ENCODE measurements at regions not wholly inside any gene's neighbourhood (a gene's known extent, or its start where the extent isn't known, plus 50 kb on each side); places are given as distances from the start of the nearest gene placed in this dataset.

DNA sequence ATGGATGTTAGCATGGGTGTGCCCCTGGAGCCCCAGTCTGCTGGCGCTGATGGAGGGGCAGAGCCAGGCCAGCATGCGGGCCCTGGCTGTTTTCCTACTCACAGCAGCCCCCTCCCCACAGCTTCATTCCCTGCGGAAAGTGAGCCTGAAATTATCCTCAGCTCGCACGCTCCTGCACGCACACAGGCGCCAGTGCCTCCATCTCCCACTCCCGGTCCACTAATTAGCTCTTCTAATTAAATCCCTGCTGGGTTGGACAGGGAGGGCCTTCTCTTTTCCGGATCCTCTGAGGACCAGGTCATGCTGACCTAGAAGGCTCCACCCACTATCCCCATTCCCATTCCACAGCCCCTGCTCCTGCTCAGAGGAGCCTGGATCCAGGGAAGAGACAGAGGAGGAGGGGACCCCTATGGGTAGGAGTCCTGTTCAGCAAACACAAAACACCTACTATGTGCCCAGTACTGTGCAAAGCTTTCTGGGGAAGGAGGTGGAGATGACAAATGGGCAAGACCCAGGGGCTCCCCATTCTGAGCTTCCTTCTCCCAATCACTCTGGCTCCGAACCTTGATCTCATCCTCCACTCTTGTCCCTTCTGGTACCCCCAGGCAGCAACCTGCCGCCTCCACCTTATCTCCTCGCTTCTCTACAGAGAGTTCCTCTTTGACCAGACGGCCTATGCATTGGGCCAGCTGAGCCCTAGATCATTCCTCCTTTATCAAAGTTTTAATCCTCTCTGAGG is 70.2 kb upstream of the CCDC167 start:
- Histone ChIP-seq H4K20me1 (ENCODE audit: insufficient read depth, low read length) (no peaks in the 10 kb centered on the region), H3K4me1 (ENCODE audit: insufficient read depth, low read length, poor library complexity, severe bottlenecking) (peaks cover 21% of the 10 kb centered on the region), H3K9me2 (ENCODE audit: insufficient read depth, low read length) (no peaks in the 10 kb centered on the region), H3K36me3 (ENCODE audit: insufficient read depth, low read length) (no peaks in the 10 kb centered on the region), H3K4me3 (ENCODE audit: low read depth, low read length, poor library complexity, severe bottlenecking) (no peak overlapping the region), H3K79me2 (ENCODE audit: insufficient read depth, low read depth, low read length) (no peaks in the 10 kb centered on the region), H3K9me3 (ENCODE audit: low read length) (no peaks in the 10 kb centered on the region), H3K4me2 (ENCODE audit: low read length) (peak overlapping the region; percentile 21; the same call in 1 of the 2 replicates), H3K27ac (ENCODE audit: low read depth, low read length, poor library complexity, severe bottlenecking) (no peak overlapping the region), H2AFZ (ENCODE audit: low read length) (peak overlapping the region; percentile 35)
- ChIA-PET CTCF (ENCODE audit: unreplicated experiment) (no interaction called here), POLR2A (interaction anchor here (0.5 kb wide), 1 partner anchor 969 kb away, joined by 6 read pairs; no protein-coding TSS in a partner anchor)
- intact Hi-C loops (cut with micrococcal nuclease; ENCODE audit: unreplicated experiment) = loop anchor here (5.0 kb wide), 3 partner anchors 73 to 243 kb away; partner anchors contain the start of genes CCDC167 and CMTR1
- no peak for DNase-seq (ENCODE audit: low spot score)
- TF ChIP-seq, protein P1, sequence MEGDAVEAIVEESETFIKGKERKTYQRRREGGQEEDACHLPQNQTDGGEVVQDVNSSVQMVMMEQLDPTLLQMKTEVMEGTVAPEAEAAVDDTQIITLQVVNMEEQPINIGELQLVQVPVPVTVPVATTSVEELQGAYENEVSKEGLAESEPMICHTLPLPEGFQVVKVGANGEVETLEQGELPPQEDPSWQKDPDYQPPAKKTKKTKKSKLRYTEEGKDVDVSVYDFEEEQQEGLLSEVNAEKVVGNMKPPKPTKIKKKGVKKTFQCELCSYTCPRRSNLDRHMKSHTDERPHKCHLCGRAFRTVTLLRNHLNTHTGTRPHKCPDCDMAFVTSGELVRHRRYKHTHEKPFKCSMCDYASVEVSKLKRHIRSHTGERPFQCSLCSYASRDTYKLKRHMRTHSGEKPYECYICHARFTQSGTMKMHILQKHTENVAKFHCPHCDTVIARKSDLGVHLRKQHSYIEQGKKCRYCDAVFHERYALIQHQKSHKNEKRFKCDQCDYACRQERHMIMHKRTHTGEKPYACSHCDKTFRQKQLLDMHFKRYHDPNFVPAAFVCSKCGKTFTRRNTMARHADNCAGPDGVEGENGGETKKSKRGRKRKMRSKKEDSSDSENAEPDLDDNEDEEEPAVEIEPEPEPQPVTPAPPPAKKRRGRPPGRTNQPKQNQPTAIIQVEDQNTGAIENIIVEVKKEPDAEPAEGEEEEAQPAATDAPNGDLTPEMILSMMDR (conservative IDR thresholded peaks at IDR 0.05; ENCODE audit: low read length) = no peak
- TF ChIP-seq EZH2phosphoT487 (IDR thresholded peaks at IDR 0.05; ENCODE audit: borderline replicate concordance, low read depth, low read length) = no peak
- no TSS peak for BruUV-seq (replicated peaks)

DNA sequence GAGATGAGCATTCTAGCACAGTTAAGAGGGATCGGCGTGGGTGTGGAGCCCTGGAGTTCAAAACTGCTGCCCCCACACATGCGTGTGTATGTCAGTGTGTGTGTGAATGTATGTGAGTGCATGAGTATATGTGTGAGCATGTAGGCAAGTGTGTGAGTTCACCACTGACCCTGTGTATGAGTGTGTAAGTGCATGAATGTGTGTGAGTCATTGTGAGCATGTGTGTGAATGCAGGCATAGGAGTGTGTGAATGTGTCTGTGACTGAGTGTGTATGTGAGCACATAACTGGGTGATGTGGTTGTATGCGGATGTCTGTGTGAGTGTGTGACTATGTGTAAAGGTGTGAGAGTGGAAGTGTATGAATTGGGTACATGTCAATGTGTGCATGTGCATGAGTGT is 69.6 kb upstream of the CCDC167 start:
- Histone ChIP-seq H2AFZ (ENCODE audit: low read length) (no peak overlapping the region), H3K9me3 (ENCODE audit: low read length) (no peaks in the 10 kb centered on the region), H3K4me3 (ENCODE audit: low read depth, low read length, poor library complexity, severe bottlenecking) (no peak overlapping the region), H3K4me2 (ENCODE audit: low read length) (no peak overlapping the region), H3K79me2 (ENCODE audit: insufficient read depth, low read depth, low read length) (no peaks in the 10 kb centered on the region), H3K9me2 (ENCODE audit: insufficient read depth, low read length) (no peaks in the 10 kb centered on the region), H3K36me3 (ENCODE audit: insufficient read depth, low read length) (no peaks in the 10 kb centered on the region), H4K20me1 (ENCODE audit: insufficient read depth, low read length) (no peaks in the 10 kb centered on the region), H3K27ac (ENCODE audit: low read depth, low read length, poor library complexity, severe bottlenecking) (no peak overlapping the region), H3K4me1 (ENCODE audit: insufficient read depth, low read length, poor library complexity, severe bottlenecking) (peaks cover 21% of the 10 kb centered on the region)
- BruUV-seq (replicated peaks) = no TSS peak
- DNase-seq (ENCODE audit: low spot score) = no peak
- no peak for TF ChIP-seq EZH2phosphoT487 (IDR thresholded peaks at IDR 0.05; ENCODE audit: borderline replicate concordance, low read depth, low read length)
- ChIA-PET CTCF (ENCODE audit: unreplicated experiment) (no interaction called here), POLR2A (no interaction called here)
- intact Hi-C loops (cut with micrococcal nuclease; ENCODE audit: unreplicated experiment) = loop anchor here (5.0 kb wide), 3 partner anchors 72 to 242 kb away; partner anchors contain the start of genes CCDC167 and CMTR1

DNA sequence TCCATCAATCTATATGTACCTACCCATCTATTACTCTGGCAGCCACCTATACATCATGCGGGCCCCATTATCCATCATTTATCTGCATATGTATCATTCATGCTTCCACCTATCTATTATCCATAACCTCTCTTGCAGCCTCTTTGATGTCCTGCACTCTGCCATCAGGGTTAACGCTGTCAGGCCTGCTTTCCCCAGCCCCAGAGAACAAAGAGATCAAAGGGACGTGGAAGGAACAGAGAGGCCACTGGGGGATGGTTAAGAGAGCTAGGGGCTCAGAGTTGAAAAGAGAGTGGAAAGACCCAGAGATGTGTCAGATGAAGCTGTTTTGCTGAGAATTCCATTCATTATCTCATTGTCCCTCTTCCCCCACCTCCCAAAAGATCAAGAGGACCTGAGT is 67.3 kb upstream of the CCDC167 start:
- POLR2A ChIA-PET = no interaction called here

More for the DNA sequence above, 67.3 kb upstream of the CCDC167 start:
- no peaks in the 10 kb centered on the region for H3K79me2 ChIP-seq (ENCODE audit: insufficient read depth, low read depth, low read length)
- CTCF ChIA-PET (ENCODE audit: unreplicated experiment) = no interaction called here
- no peak overlapping the region for H3K4me3 ChIP-seq (ENCODE audit: low read depth, low read length, poor library complexity, severe bottlenecking)
- H4K20me1 ChIP-seq (ENCODE audit: insufficient read depth, low read length) = no peaks in the 10 kb centered on the region
- no peak overlapping the region for H2AFZ ChIP-seq (ENCODE audit: low read length)
- no peak overlapping the region for H3K4me2 ChIP-seq (ENCODE audit: low read length)
- DNase-seq (ENCODE audit: low spot score) = no peak
- no peaks in the 10 kb centered on the region for H3K9me2 ChIP-seq (ENCODE audit: insufficient read depth, low read length)
- no peaks in the 10 kb centered on the region for H3K9me3 ChIP-seq (ENCODE audit: low read length)
- BruUV-seq (replicated peaks) = no TSS peak
- no peaks in the 10 kb centered on the region for H3K36me3 ChIP-seq (ENCODE audit: insufficient read depth, low read length)
- intact Hi-C loops (cut with micrococcal nuclease; ENCODE audit: unreplicated experiment) = loop anchor here (1.0 to 5.0 kb wide), 6 partner anchors 70 to 240 kb away; partner anchors contain the start of genes CCDC167 and CMTR1
- TF ChIP-seq, protein P1 (conservative IDR thresholded peaks at IDR 0.05; ENCODE audit: low read length) = no peak
- no peak for TF ChIP-seq EZH2phosphoT487 (IDR thresholded peaks at IDR 0.05; ENCODE audit: borderline replicate concordance, low read depth, low read length)
- H3K4me1 ChIP-seq (ENCODE audit: insufficient read depth, low read length, poor library complexity, severe bottlenecking) = peaks cover 35% of the 10 kb centered on the region
- H3K27ac ChIP-seq (ENCODE audit: low read depth, low read length, poor library complexity, severe bottlenecking) = no peak overlapping the region

Measured in OCI-LY7 (cell line).